Activated CD8-positive, alpha-beta memory T cell treated with anti-CD3 and anti-CD28 coated beads for 48 hours (primary cell): ENCODE measurements at regions not wholly inside any gene's neighbourhood (a gene's known extent, or its start where the extent isn't known, plus 50 kb on each side); places are given as distances from the start of the nearest gene placed in this dataset.
"Not testable (repeated sequence)": the region's sequence is repeated elsewhere in the genome, so short reads cannot be mapped to it uniquely, and the experiment has no call there.

Experiments used
- DNase-seq, 3 experiments: peaks; one replicate each; pipeline ENCODE4 v3.0.0-alpha.2; 2020; ENCODE audit warnings: low read depth in 2 of 3, low spot score in 2 of 3

DNA sequence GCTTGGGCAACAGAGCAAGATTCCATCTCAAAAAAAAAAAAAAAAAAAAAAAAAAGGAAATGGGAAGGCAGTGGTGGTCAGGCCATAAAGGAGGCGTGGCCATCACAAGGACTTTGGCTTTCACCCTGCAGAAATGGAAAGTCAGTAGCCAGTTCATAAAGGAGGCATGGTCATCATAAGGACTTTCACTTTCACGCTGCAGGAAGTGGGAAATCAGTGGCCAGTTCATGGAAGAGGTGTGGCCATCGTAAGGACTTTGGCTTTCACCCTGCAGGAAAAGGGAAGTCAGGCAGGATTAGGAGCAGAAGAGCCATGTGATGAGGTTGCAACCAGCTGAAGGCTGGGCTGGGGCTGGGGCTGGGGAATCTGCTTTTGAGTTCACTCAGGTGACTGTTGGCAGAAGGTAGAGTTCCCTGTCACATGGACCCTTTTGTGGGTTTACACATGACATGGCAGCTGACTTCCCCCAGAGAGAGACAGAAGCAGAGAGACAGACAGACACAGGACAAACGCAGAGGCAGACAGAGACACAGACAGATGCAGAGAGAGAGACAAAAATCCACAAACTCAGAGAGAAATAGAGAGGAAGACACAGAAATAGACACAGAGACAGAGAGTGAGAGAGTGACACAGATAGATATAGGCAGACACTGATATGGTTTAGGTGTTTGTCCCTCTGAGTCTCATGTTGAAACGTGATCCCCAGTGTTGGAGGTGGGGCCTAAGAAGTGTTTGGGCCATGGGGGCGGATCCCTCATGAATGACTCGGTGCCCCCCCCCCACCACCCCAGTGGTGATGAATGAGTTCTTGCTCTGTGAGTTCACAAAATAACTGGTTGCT is 263.9 kb upstream of the KAZN start:
- DNase-seq: no peak

DNA sequence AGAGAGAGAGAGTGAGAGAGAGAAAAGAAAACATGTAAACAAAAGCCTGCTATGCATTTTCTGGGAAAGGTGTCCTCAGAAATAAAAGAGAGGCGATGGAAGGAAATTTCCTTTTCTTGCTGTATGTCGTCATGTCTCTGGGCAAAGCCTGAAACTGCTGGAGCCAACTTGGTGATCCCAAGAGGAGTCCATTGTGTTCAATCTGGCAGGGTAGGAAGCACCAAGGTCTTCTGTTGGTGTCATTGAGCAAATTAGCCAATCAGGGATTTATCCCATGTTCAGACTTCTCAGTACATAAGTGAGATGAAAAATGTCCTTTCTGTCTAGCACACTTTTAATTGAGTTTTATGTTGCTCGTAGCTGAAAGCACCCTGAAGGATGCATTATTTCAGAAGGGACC is 260.0 kb upstream of the KAZN start:
- DNase-seq: no peak

GRCh38 chr1:14339288-14339687 is 259.2 kb upstream of the KAZN start:
- no peak for DNase-seq

DNA sequence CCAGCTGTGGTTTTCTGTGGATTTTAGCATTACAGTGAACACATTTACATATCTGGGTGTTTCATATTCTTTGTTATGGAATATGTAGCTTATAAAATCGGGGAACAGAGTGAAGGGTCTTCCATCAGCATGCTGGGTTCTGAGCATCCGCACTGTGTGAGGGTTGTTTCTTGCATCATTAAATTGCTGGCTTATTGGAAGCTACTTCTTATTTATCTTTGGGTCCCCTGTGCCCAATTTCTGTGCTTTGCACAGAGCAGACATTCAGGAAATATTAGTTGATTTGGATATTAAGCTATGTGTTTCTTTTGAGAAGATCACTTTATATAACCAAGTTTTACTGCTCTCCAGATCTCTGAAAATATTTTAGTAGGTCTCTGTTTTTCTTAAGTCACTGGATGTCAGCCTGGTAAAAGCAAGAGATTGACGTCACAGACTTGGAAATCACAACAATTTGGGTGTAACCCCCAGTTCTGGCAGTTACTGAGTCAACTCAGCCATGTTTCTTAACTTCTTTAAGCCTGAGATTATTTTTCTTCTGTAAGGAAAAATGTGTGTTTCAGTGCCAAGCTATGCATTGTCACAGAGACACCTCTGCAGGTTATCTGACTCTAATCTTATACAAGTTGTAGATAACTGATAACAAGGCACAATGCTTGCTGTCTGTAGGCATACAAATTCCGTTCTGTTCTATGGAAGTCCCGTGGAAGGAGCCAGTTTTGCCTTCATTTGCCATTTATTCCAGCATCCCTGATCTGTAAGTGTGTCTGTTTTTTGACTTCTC is 258.3 kb upstream of the KAZN start:
- DNase-seq: no peak

DNA sequence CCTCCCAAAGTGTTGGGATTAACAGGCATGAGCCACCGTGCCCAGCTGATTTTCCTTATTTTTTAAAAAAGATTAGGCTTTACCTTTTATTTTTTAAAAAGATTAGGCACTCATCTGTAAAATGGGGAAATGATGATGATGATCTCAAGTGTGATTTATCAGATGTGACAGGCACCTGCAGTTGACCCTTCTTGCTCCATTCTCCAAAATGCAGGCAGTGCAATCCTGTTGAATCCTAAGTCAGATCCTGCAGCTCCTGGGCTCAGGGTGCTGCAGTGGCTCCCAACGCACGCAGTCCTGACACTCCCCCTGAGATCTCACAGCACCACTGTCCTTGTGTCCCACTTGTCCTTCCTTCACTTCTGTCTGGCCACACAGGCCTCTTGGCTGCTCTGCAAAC is 257.3 kb upstream of the KAZN start:
- no peak for DNase-seq

GRCh38 chr1:14345946-14346550 is 252.4 kb upstream of the KAZN start:
- no peak for DNase-seq

GRCh38 chr1:14347186-14347585 is 251.3 kb upstream of the KAZN start:
- DNase-seq: no peak

- DNase-seq: no peak
Observed at GRCh38 chr1:14347776-14348175, 250.7 kb upstream of the KAZN start.

GRCh38 chr1:14350197-14350596 is 248.3 kb upstream of the KAZN start:
- no peak for DNase-seq

DNA sequence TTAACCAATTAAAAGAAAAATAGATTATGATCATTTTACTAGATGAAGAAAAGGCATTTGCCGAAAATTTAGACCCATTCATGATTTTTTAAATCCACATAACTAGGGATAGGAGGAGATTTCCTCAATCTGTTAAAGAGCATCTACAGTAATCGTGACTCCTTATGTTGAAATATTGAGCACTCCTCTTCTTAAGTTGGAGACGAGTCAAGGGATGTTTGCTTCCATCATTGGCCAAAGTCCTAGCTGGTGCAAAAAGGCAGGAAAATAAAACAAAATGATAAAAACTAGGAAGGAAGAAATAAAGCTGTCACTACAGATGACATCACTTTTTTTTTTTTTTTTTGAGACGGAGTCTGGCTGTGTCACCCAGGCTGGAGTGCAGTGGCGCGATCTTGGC is 245.6 kb upstream of the KAZN start:
- no peak for DNase-seq

- not testable (repeated sequence) for DNase-seq
Observed at GRCh38 chr1:14361005-14361404, 237.5 kb upstream of the KAZN start.

GRCh38 chr1:14362331-14362730 is 236.2 kb upstream of the KAZN start:
- no peak for DNase-seq

GRCh38 chr1:14363036-14363590 is 235.4 kb upstream of the KAZN start:
- no peak for DNase-seq

DNA sequence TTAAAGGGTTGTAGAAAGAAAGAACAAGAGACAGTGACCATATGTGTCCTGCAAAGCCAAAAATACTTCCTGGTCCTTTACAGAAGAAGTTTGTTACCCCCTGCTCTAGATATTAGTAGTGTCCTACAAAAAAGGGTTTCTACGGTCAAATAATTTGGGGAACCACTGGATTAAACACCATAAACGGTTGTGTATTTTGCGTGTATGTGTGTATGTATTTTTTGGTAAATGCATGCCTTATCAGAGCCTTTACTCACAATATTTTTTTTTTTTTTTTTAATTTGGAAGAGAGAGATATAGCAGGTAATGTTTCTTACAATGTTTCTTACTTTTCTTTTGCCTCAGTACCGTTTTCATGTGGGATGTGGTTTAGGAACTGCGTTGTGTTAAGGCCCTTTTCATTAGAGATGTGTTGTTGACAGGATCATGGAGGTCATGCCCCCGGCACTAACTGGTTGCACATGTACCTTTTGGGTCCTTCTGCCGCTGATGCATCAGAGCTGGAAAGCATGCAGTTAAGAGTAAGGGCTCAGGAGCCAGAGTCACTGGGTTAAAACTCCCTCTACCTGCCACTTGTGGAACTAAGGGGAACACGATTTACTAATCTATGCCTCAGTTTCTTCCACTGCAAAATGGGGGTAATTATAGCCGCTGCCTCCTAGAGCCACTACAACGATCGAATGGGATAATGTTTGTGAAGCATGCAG is 234.6 kb upstream of the KAZN start:
- no peak for DNase-seq

DNA sequence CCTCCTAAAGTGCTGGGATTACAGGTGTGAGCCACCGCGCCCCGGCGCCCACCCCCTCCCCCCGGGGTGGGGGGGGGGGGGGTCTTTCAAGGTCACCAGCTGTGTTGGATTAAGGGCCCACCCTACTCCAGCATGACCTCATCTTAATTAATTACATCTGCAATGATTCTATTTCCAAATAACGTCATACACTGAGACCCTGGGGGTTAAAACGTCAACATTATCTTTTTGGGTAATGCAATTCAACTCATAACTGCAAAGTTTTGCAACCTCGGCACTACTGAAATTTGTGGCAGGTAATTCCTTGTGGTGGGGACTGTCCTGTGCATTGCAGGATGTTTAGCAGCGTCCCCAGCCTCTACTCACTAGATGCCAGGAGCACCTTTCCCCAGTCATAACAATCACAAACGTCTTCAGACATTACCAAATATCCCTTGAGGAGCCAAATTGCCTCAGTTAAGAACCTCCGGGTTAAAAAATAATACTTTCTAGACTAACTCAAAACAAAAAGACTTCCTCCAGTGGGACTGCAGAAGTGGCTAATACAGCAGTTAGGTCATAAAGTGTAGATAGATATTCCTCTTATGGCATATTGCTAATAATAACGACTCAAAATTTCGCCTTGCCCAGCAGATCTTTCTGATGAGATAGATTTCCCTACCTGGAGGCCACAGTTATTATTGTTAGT is 233.0 kb upstream of the KAZN start:
- DNase-seq: no peak

DNA sequence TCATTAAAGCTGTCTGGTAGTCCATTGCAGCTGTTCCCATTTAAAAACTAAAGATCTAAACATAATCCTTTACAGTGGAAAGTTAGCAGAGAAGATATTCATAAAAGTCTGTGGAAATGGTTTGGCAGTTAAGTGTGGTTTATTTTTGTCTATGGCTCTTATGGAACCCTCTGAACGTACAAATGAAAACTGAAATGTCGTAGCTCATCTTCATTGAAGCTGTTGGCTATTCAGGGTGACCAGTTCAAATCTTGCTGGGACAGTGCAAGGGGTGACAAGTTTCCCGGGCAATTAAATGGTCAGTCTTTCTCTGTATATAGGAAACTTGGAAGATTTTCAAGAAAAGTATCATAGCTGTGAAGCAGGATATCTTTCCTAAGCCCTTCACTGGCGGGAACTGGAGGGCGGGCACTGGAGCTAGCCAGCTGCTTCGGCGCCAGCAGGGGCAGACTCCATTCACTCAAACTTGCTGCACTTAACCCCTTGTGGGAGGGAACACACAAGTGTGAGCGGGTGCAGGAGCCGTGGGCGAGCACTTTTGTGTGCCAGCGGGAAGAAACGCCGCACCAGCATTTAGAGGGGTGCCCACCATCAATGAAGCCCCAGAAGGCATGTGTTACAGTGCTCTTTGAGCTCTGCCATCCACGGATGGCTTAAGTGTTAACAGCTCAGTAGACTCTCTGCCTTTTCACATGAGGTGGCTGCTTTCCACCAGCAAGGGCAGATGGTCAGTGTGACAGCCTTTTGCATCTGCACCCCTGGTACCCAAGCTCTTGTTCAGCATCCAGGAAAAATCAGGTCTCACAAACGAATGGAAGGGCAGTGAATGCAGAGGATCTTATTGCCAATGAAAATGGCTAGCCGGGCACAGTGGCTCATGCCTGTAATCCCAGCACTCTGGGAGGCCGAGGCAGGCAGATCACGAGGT is 232.1 kb upstream of the KAZN start:
- DNase-seq: no peak

- no peak for DNase-seq
Observed at GRCh38 chr1:14367451-14367850, 231.0 kb upstream of the KAZN start.

- no peak for DNase-seq
Observed at GRCh38 chr1:14369526-14370213, 228.8 kb upstream of the KAZN start.
